GM12891 (cell line): ENCODE measurements at regions not wholly inside any gene's neighbourhood (a gene's known extent, or its start where the extent isn't known, plus 50 kb on each side); places are given as distances from the start of the nearest gene placed in this dataset.

ENCODE experiments used
- POLR2A ChIP-seq: IDR thresholded peaks from 2 replicates; pipeline ENCODE4 v1.6.1; 2011; ENCODE audit warnings: low read depth, low read length, control low read depth
- POLR2AphosphoS5 ChIP-seq: IDR thresholded peaks from 2 replicates; pipeline ENCODE4 v1.6.1; 2011; ENCODE audit warnings: low read depth, low read length, control low read depth

- TF ChIP-seq POLR2A (no peak), POLR2AphosphoS5 (no peak)
These were observed 142.7 kb upstream of the IGF1R start for GRCh38 chr15:98505611-98506031.
